SJCRH30 (cell line): ENCODE measurements at regions not wholly inside any gene's neighbourhood (a gene's known extent, or its start where the extent isn't known, plus 50 kb on each side); places are given as distances from the start of the nearest gene placed in this dataset.
"Not testable (repeated sequence)": the region's sequence is repeated elsewhere in the genome, so short reads cannot be mapped to it uniquely, and the experiment has no call there.

ENCODE experiments used
- DNase-seq, 2 experiments: peaks; one replicate each; pipeline ENCODE4 v3.0.0-alpha.2; 2015 to 2020
- H3K27ac ChIP-seq: fragments of 250-450 bp; sonication (Bioruptor Pico); 2 replicates; pipeline ENCODE4 v1.5.1; 2020; ENCODE audit warnings: mild to moderate bottlenecking, moderate library complexity
- H3K27me3 ChIP-seq: fragments of 250-450 bp; sonication (Bioruptor Pico); 2 replicates; pipeline ENCODE4 v1.5.1; 2020; ENCODE audit warnings: mild to moderate bottlenecking, moderate library complexity
- H3K36me3 ChIP-seq: fragments of 250-450 bp; sonication (Bioruptor Pico); 2 replicates; pipeline ENCODE4 v1.5.1; 2020; ENCODE audit warnings: mild to moderate bottlenecking, moderate library complexity
- H3K4me1 ChIP-seq: fragments of 250-450 bp; sonication (Bioruptor Pico); 2 replicates; pipeline ENCODE4 v1.5.1; 2020; ENCODE audit warnings: mild to moderate bottlenecking, moderate library complexity
- H3K4me3 ChIP-seq: fragments of 250-450 bp; sonication (Bioruptor Pico); 2 replicates; pipeline ENCODE4 v1.5.1; 2020; ENCODE audit warnings: mild to moderate bottlenecking, moderate library complexity
- H3K9me3 ChIP-seq: fragments of 250-450 bp; sonication (Bioruptor Pico); replicated peaks from 2 replicates; pipeline ENCODE4 v1.5.1; 2020; ENCODE audit warnings: mild to moderate bottlenecking, moderate library complexity

DNA sequence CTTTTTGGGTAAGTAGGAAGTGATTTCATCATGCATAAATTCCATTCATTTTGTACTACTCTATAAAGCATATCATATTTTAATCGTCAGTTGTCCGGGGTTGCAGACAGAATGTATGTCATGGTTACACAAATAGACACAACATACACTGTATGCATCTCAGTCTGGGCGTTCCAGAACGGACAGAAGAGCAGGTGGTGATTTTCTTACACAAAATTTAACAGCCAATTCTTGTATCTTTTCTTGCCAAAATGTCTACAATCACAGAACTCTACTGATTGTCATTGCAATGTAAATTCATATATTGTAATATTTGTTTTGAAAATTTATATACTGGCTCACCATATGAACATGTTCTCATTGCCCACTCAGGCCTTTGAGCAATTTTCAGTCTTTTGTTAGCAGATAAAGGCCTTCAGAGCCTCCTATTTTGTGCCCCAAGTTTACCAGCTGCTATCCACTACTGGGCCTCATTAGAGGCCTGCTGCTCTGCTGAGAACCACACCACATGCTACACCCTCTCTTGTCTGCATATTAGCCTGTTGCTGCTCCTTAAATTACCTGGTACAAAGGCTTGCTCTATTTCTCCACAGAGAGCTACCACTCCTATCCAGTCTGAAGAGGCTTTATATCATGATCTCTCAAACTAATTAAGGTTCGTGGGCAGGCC, 61.5 kb downstream of the PRDM13 start:
- Histone ChIP-seq H3K27ac (no peak overlapping the region), H3K4me1 (no peaks in the 10 kb centered on the region), H3K36me3 (no peaks in the 10 kb centered on the region), H3K4me3 (no peak overlapping the region), H3K27me3 (no peaks in the 10 kb centered on the region), H3K9me3 (no peaks in the 10 kb centered on the region)
- no peak for DNase-seq

DNA sequence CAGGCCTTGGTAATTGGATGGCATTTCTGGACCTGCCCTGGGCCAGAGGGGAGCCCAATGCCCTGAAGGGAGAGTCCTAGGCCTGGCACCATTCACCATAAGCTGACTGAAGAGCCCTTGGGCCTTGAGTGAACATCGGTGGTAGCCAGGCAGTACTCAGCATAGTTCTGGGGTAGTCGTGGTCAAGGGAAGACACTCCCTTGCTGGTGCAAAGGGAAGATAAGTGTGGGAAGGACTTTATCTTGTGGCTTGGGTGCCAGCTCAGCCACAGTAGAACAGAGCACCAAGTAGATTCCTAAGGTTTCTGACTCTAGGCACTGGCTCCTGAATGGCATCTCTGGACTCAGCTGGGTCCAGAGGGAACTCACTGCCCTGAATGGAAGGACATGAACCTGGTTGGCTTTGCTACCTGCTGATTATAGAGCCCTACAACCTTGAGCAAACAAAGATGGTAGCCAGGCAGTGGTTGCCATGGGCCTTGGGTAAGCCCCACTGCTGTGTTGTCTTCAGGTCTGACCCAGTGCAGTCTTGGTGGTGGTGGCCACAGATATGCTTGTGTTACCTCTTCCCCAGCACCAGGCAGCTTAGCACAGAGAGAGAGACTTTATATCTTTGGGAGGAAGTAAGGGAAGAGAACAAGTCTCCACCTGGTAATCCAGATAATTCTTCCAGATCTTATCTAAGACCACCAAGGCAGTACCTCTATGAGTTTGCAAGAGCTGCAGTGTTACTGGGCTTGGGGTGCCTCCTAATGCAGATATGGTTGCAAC, 83.5 kb downstream of the PRDM13 start:
- Histone ChIP-seq H3K9me3 (no peaks in the 10 kb centered on the region; the same call in 1 of the 2 replicates), H3K36me3 (no peaks in the 10 kb centered on the region), H3K27ac (no peak overlapping the region), H3K4me1 (no peaks in the 10 kb centered on the region), H3K4me3 (no peak overlapping the region), H3K27me3 (no peaks in the 10 kb centered on the region)
- DNase-seq, result no peak

DNA sequence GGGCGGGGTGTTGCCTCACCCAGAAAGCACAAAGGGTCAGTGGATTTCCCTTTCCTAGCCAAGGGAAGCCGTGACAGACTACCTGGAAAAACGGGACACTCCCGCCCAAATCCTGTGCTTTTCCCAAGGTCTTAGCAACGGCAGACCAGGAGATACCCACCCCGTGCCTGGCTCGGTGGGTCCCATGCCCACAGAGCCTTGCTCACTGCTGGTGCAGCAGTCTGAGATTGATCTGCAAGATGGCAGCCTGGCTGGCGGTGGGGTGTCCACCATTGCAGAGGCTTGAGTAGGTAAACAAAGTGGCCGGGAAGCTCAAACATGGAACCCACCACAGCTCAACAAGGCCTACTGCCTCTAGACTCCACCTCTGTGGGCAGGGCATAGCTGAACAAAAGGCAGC, 95.7 kb downstream of the PRDM13 start:
- H3K4me1 ChIP-seq, H3K36me3 ChIP-seq, H3K27me3 ChIP-seq, H3K27ac ChIP-seq, H3K4me3 ChIP-seq, H3K9me3 ChIP-seq, DNase-seq: not testable (repeated sequence)

DNA sequence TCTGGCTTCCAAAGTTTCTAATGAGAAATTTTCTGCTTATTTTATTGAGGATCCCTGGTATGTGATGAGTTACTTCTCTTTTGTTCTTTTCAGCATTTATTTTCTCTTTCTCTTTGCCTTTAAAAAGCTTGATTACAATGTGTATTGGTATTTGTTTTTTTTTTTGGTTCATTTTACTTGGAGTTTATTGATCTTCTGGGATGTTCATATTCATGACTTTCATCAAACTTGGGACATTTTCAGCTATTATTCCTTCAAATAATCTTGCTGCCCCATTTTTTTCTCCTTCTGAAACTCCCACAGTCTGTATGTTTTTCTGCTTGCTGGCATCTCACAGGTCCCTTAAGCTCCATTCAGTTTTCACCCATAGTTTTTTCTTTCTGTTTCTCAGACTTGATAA, 102.4 kb downstream of the PRDM13 start:
- H3K27ac ChIP-seq, result no peak overlapping the region

DNA sequence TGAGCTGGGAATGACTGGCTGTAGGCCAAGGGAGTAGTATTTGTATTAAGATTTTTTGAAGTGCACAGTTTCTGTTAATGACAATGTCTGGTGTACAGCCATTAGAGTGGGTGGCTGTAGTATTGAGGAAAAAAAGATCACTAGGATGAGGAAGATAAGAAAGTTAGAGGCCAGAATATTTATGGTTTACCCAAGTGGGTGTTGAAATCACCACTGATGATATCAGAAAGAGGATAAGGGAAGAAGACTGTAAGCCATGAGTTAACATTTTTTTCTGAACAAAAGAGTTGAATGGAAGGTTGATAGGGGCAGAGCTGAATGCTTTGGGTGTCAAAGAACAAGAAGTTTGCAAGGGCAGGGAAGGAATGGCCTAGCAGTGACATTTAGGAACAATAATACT, 104.7 kb downstream of the PRDM13 start:
- no peak overlapping the region for H3K4me3 ChIP-seq
- no peaks in the 10 kb centered on the region for H3K27me3 ChIP-seq
- DNase-seq, result no peak
- H3K4me1 ChIP-seq, result no peaks in the 10 kb centered on the region
- no peaks in the 10 kb centered on the region for H3K9me3 ChIP-seq
- H3K27ac ChIP-seq, result no peak overlapping the region
- H3K36me3 ChIP-seq, result no peaks in the 10 kb centered on the region

More for the DNA sequence above, 102.4 kb downstream of the PRDM13 start:
- Histone ChIP-seq H3K4me1 (no peaks in the 10 kb centered on the region), H3K9me3 (no peaks in the 10 kb centered on the region), H3K4me3 (no peak overlapping the region), H3K36me3 (no peaks in the 10 kb centered on the region), H3K27me3 (no peaks in the 10 kb centered on the region)
- no peak for DNase-seq

DNA sequence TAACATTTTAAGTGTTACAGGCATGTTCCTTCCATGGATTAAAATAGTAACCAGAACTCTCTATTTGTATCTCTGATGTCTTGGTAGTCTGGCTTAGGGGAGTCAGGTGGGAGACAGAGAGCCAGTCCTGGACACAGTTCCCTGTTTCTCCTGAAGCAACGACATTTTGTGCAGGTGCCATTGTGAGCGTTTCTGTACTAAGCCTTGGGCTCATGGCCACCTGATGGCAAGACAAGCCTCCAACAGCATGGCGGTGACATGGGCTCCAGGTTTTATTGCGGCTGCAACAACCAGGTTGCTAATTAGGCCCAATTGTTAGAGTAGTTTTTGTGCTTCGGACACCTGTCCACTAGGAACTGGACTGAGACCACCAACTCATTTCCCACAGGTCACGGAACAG, 105.3 kb downstream of the PRDM13 start:
- Histone ChIP-seq H3K27me3 (no peaks in the 10 kb centered on the region), H3K36me3 (no peaks in the 10 kb centered on the region), H3K27ac (no peak overlapping the region), H3K9me3 (no peaks in the 10 kb centered on the region), H3K4me3 (no peak overlapping the region), H3K4me1 (no peaks in the 10 kb centered on the region)
- DNase-seq, result no peak

DNA sequence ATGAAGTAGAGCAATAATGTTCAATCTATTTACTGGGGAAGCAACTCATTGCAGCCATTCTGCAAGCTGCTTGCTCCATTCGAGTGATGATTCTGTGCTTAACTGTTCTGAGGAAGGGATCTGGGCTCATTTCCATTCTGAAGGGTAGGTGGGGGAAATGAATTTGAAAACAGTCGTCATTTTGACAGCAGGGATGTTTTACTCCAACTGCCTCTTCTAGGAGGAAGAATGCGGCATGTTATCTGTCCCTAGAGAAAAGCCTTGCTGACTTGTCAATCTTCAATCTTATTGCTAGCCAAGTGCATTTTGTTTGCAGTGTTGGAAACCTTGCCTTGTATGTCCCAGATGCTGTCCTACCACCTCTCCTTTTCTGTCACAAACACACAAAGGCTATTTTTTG, 105.9 kb downstream of the PRDM13 start:
- Histone ChIP-seq H3K27ac (no peak overlapping the region), H3K4me3 (no peak overlapping the region), H3K27me3 (no peaks in the 10 kb centered on the region), H3K36me3 (no peaks in the 10 kb centered on the region), H3K4me1 (no peaks in the 10 kb centered on the region), H3K9me3 (no peaks in the 10 kb centered on the region)
- DNase-seq, result no peak

DNA sequence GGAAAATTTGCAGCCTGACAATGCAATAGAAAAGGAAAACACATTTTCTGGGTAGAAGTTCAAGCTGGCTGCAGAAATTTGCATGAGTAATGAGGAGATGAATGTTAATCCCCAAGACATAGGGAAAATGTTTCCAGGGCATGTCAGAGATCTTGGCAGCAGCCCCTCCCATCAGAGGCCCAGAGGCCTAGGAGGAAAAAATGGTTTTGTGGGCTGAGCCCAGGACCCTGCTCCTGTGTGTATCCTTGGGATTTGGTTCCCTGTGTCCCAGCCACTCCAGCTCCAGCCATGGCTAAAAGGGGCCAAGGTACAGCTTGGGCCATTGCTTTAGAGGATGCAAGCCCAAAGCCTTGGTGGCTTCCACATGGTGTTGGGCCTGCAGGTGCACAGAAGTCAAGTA, 115.4 kb downstream of the PRDM13 start:
- H3K4me3 ChIP-seq, H3K27ac ChIP-seq, H3K4me1 ChIP-seq, H3K9me3 ChIP-seq, DNase-seq, H3K27me3 ChIP-seq, H3K36me3 ChIP-seq: not testable (repeated sequence)

DNA sequence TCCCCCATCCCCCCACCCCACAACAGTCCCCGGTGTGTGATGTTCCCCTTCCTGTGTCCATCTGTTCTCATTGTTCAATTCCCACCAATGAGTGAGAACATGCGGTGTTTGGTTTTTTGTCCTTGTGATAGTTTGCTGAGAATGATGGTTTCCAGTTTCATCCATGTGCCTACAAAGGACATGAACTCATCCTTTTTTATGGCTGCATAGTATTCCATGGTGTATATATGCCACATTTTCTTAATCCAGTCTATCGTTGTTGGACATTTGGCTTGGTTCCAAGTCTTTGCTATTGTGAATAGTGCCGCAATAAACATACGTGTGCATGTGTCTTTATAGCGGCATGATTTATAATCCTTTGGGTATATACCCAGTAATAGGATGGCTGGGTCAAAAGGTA, 123.6 kb downstream of the PRDM13 start:
- DNase-seq, H3K36me3 ChIP-seq, H3K4me1 ChIP-seq, H3K9me3 ChIP-seq, H3K27me3 ChIP-seq, H3K4me3 ChIP-seq, H3K27ac ChIP-seq: not testable (repeated sequence)

DNA sequence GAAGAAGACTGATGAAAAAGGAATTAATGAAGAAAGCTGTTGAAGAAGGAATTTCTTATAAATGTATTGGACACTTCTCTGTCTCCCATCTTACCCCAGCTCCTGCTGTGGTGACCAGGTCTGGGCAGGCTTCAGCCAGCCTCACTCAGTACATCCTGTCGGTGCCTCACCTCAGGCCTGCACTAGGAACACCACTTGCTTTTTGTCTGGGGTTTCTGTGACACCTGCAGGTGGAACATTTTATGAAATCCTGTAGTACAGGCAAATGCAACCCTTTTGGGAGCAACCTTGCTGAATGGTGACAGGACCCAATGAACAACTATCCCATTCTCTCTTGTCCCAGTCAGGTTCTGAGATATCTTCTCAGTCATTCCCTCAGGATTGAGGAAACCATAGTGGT, 129.7 kb downstream of the PRDM13 start:
- Histone ChIP-seq H3K9me3 (no peaks in the 10 kb centered on the region), H3K36me3 (no peaks in the 10 kb centered on the region), H3K27ac (no peak overlapping the region), H3K4me3 (no peak overlapping the region), H3K27me3 (peaks cover under 1% of the 10 kb centered on the region; the same call in 1 of the 2 replicates), H3K4me1 (no peaks in the 10 kb centered on the region)
- DNase-seq, result no peak

DNA sequence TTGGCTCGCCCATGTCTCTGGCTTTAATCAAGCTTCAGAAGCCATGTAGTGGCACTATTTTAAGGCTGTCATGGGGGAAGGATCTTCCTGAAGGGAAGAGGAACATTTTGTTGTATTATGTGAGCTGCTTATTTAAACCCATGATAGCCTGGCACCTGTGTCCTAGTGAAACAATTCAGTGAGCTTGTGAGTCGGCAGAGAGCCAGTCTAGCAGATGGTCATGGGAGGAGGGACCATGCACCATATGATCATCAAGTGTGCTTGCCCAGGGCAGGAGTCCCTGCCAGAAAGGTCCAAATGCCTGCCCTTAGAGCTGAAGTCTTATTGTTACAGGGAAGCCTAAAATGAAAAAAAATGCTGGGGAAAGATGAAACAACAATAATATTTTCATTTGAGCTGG, 132.9 kb downstream of the PRDM13 start:
- no peak for DNase-seq
- H3K27me3 ChIP-seq, result peaks cover 3% of the 10 kb centered on the region; the same call in 1 of the 2 replicates
- H3K27ac ChIP-seq, result no peak overlapping the region
- no peak overlapping the region for H3K4me3 ChIP-seq
- no peaks in the 10 kb centered on the region for H3K36me3 ChIP-seq
- no peaks in the 10 kb centered on the region for H3K9me3 ChIP-seq
- no peaks in the 10 kb centered on the region for H3K4me1 ChIP-seq

DNA sequence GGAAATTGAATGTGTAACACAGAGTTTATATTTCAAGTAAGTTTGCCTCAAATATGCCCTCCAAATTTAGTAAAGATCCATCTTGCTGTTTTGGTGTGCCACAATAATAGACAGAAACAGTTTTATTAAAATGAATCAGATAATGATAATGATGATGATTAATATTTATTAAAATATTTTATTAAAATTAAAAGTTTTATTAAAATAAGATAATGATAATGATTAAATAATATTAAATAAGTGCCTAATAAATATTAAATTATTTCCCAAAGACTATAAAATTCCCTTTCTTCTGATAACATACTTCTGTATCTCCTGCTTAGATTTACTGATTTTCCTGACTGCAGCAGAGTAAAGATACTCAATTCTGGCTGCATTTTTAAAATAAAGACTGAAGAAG, 134.5 kb downstream of the PRDM13 start:
- DNase-seq, result no peak
- Histone ChIP-seq H3K36me3 (no peaks in the 10 kb centered on the region), H3K4me3 (no peak overlapping the region)

DNA sequence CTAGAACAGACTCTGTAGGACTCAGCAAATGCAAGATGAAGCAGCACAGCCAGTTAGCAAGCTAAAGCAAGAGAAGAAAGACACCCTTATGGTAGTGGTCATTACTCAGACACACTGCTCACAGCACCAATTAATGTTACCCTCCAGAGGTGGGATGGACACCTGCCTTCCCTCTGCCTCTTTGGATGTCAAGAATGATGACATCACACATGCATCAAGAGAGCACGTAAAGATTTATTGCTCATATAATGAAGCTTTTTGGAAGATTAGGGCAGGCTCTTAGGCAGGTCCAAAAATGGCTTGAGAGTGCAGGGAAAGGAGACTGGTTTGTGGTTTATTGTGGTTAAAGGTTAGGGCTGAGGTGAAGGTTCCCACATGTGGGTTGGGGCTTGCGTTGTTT, 137.0 kb downstream of the PRDM13 start:
- Histone ChIP-seq H3K4me3 (no peak overlapping the region), H3K4me1 (no peaks in the 10 kb centered on the region), H3K27me3 (peaks cover 3% of the 10 kb centered on the region; the same call in 1 of the 2 replicates), H3K27ac (no peak overlapping the region), H3K36me3 (no peaks in the 10 kb centered on the region), H3K9me3 (no peaks in the 10 kb centered on the region)
- no peak for DNase-seq

More for the DNA sequence above, 134.5 kb downstream of the PRDM13 start:
- H3K27ac ChIP-seq, result no peak overlapping the region
- no peaks in the 10 kb centered on the region for H3K9me3 ChIP-seq
- no peaks in the 10 kb centered on the region for H3K4me1 ChIP-seq
- H3K27me3 ChIP-seq, result peaks cover 3% of the 10 kb centered on the region; the same call in 1 of the 2 replicates

DNA sequence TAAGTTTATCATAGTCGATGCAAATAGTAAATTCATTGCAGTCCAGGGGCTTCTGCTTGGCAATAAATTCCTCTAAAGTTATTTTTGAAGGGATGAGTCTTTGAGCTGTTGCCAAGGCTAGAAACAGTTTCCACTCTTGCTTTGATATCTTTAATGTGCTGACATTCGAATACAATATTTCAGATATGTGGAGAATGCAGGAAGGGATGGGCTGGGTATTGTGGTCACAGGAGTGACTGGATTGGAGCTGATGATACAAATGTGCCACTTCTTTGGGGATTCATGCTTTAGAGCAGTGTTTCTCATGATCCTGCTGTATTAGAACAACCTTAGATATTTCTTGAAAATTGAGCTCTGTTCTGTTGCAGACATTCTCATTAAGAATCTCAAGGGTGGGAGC, 139.0 kb downstream of the PRDM13 start:
- Histone ChIP-seq H3K27ac (no peak overlapping the region), H3K4me3 (no peak overlapping the region), H3K4me1 (no peaks in the 10 kb centered on the region), H3K27me3 (peaks cover 3% of the 10 kb centered on the region; the same call in 1 of the 2 replicates), H3K9me3 (no peaks in the 10 kb centered on the region), H3K36me3 (no peaks in the 10 kb centered on the region)
- DNase-seq, result no peak

DNA sequence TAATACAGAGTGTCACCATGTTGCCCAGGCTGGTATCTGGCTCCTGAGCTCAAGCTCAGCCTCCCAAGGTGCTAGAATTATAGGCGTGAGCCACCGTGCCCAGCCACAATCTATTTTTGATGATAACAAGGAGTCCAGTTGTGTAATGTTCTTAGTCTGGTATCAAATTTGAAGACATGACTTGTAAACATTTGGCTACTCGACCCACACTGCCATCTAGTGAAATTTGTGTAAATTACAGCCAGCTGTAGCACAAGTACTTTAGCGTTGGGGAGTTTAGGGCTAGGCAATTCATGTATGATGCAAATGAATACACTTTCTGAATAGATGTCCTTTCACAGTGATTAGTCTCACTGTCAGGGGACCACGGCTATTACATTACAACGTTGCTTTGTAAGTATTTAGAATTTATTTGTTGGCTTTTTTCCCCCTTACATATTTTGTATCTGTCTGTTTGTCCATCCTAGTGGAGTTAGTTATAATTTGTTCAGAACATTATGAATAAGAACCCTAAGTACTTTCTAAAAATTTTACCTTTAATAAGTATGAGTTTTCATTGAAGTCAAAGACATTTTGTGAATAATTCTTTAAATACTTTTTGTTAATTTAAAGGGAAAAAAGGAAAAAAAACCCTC, 139.7 kb downstream of the PRDM13 start:
- Histone ChIP-seq H3K9me3 (no peaks in the 10 kb centered on the region), H3K4me1 (no peaks in the 10 kb centered on the region), H3K36me3 (no peaks in the 10 kb centered on the region), H3K27ac (no peak overlapping the region), H3K4me3 (no peak overlapping the region), H3K27me3 (0 out of 2 replicates have a peak, but pooled peaks cover 1% of the 10 kb centered on the region)
- peak; percentile 51 to 79 for DNase-seq
